ENCODE measurements at regions not wholly inside any gene's neighbourhood (a gene's known extent, or its start where the extent isn't known, plus 50 kb on each side); places are given as distances from the start of the nearest gene placed in this dataset.

DNA sequence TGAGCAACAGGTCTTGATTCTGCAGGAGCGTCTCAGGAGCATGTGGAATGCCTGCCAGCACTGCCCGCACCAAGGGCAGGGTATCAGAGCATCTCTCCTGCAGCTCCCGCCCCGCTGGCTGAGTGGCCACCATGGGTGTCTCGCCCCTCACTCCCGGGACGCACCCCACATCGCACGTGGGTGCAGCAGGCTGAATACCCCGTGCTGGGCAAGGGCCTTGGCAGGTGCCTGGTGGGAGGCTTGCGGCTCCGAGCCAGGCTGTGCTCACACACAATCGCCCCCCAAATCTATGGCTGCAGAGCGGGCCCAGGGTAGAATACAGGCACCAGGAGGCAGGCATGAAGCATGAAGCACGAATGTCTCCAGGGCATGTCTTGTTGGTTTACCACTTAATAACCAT lies 103.9 kb upstream of the TMEM132D start:
- Histone ChIP-seq H3K27me3 (replicated peaks) (no peaks in the 10 kb centered on the region), H3K4me3 (no peak overlapping the region), H3K27ac (no peak overlapping the region), H3K9me3 (replicated peaks) (no peaks in the 10 kb centered on the region), H3K36me3 (no peaks in the 10 kb centered on the region), H3K4me1 (replicated peaks) (no peaks in the 10 kb centered on the region)
- DNase-seq (ENCODE audit: low read depth in 1 of 2, low spot score in 2 of 2), result no peak

GRCh38 chr12:130008241-130008640 lies 104.4 kb upstream of the TMEM132D start:
- no peaks in the 10 kb centered on the region for H3K27me3 ChIP-seq (replicated peaks)
- H3K27ac ChIP-seq, result no peak overlapping the region
- H3K4me3 ChIP-seq, result no peak overlapping the region
- no peaks in the 10 kb centered on the region for H3K9me3 ChIP-seq (replicated peaks)
- DNase-seq (ENCODE audit: low read depth in 1 of 2, low spot score in 2 of 2), result no peak
- no peaks in the 10 kb centered on the region for H3K36me3 ChIP-seq
- no peaks in the 10 kb centered on the region for H3K4me1 ChIP-seq (replicated peaks)

DNA sequence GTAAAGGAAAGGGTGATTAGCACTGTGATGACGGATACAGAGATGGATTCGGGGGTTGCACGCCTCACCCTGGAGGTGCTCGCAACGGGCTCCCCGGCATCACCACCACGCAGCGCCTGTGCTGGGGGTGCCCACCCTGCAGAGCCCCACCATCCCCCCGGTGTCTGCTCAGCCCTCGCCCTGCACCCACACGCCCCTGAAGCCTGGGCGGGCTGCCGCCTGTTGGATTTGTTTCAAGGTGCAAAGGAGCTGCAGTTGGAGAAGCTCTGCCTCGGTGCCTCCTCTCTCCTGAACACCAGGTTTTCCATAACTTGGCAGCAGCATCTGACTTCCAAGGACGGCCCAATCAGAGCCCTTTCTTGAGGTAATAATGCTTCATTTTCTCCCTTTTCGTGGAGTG lies 106.1 kb upstream of the TMEM132D start:
- Histone ChIP-seq H3K36me3 (no peaks in the 10 kb centered on the region), H3K27ac (no peak overlapping the region), H3K4me3 (no peak overlapping the region), H3K27me3 (replicated peaks) (no peaks in the 10 kb centered on the region), H3K9me3 (replicated peaks) (no peaks in the 10 kb centered on the region), H3K4me1 (replicated peaks) (no peaks in the 10 kb centered on the region)
- no peak for DNase-seq (ENCODE audit: low read depth in 1 of 2, low spot score in 2 of 2)

DNA sequence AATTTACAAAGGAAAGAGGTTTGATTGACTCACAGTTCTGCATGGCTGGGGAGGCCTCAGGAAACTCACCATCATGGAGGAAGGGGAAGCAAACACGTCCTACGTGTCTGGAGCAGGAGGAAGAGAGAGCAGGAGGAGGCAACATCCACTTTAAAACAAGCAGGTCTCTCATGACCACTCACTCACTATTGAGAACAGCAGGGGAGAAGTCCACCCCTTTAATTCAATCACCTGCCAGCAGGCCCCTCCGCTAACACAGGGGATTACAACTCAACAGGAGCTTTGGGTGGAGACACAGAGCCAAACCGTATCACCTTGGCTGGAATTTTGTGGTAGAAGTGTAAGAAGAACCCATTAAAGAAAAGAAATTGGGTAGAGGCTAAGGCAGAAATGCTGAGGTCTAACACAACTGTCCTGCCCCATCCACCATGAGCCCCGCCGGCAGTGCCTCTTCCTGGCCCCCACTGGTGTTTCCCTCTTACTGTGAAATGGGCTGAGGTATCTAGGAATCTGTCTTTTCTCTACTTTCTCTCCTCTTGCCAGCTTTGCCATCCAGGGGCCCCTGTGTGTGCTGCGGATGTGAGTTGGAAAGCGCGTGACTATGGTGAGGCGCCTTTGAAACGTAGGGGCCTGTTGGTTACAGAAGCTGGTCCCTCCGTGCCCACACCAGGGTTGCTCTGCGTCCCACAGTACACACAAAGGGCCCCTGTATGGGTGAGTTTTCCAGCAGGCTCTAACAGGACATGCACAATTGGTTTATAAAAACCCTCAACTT lies 108.0 kb upstream of the TMEM132D start:
- H3K9me3 ChIP-seq (replicated peaks), result no peaks in the 10 kb centered on the region
- DNase-seq (ENCODE audit: low read depth in 1 of 2, low spot score in 2 of 2), result no peak
- no peaks in the 10 kb centered on the region for H3K36me3 ChIP-seq
- no peaks in the 10 kb centered on the region for H3K27me3 ChIP-seq (replicated peaks)
- no peak overlapping the region for H3K4me3 ChIP-seq
- H3K4me1 ChIP-seq (replicated peaks), result no peaks in the 10 kb centered on the region
- H3K27ac ChIP-seq, result no peak overlapping the region

DNA sequence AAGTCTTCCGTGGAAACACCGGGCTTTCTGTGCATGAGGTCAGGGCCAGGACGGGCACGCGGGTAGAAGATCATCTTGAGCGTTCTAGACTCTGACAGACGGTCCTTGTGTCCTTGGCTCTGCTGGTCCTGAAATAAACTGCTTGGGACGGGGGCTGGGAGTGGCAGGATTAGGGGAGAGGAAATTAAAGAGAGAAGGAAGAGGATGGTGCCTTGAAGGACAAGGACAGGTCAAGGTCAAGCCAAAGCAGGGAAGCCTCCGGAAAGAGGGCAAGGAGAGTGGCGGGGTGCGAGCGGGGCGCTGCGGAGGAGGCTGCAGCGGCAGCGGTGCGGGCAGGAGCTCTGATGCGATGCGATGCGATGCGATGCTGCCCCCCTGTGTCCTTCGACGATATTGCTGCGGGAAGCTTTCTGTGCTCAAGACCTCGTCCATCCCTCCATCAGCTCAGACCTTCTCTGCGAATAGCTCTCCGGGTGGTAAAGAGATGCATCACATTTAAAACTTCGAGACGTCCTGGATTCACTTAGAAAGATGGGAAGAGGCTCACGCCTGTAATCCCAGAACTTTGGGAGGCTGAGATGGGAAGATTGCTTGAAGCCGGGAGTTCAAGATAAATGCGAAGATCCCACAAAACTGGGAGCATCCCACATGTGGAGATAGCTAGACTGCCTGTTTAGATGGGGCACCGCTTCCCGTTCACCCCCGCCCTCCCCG lies 110.1 kb upstream of the TMEM132D start:
- H3K27ac ChIP-seq, result no peak overlapping the region
- H3K9me3 ChIP-seq (replicated peaks), result no peaks in the 10 kb centered on the region
- H3K4me1 ChIP-seq (replicated peaks), result no peaks in the 10 kb centered on the region
- H3K4me3 ChIP-seq, result no peak overlapping the region
- H3K27me3 ChIP-seq (replicated peaks), result no peaks in the 10 kb centered on the region
- no peaks in the 10 kb centered on the region for H3K36me3 ChIP-seq
- no peak for DNase-seq (ENCODE audit: low read depth in 1 of 2, low spot score in 2 of 2)

DNA sequence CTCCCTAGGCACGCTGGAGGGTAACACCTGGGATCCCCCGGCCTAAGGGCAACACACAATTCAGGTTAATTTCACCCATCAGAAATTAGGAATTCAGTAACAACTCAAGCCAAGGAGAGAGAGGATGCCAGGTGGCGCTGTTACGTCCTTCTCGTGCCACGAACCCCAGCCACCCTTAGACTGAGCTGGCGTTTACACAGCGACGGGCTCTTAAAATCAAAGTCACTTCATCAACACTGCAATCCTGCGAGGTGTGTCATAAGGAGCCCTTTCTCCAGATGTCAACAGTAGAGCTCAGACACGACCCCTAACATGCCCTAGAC lies 110.6 kb upstream of the TMEM132D start:
- Histone ChIP-seq H3K27ac (no peak overlapping the region), H3K4me1 (replicated peaks) (no peaks in the 10 kb centered on the region), H3K9me3 (replicated peaks) (no peaks in the 10 kb centered on the region), H3K27me3 (replicated peaks) (no peaks in the 10 kb centered on the region), H3K4me3 (no peak overlapping the region), H3K36me3 (no peaks in the 10 kb centered on the region)
- no peak for DNase-seq (ENCODE audit: low read depth in 1 of 2, low spot score in 2 of 2)

DNA sequence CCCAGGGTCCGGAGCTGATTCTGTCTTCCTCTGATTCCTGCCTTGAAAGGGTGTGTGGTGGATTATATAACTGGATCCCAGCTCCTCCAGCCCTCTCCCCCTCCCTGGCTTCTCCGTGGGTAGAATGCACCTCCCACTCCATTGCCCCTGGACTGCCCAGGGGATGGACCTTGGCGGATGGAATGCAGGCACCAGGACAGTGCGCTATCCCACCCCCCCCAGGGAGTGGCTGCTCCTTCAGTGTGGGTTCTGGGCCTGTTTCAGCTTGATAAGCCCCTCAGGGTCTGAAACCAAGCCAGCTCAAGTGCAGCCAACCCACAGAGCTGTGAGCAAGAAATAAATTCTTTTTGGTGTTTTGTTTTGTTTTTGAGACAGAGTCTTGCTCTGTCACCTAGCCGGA lies 112.4 kb upstream of the TMEM132D start:
- H3K9me3 ChIP-seq (replicated peaks), result no peaks in the 10 kb centered on the region
- H3K4me1 ChIP-seq (replicated peaks), result no peaks in the 10 kb centered on the region
- no peak for DNase-seq (ENCODE audit: low read depth in 1 of 2, low spot score in 2 of 2)
- H3K4me3 ChIP-seq, result no peak overlapping the region
- no peaks in the 10 kb centered on the region for H3K27me3 ChIP-seq (replicated peaks)
- no peak overlapping the region for H3K27ac ChIP-seq
- no peaks in the 10 kb centered on the region for H3K36me3 ChIP-seq

- DNase-seq (ENCODE audit: low read depth in 1 of 2, low spot score in 2 of 2), result no peak
- Histone ChIP-seq H3K27ac (no peak overlapping the region), H3K36me3 (no peaks in the 10 kb centered on the region), H3K27me3 (replicated peaks) (no peaks in the 10 kb centered on the region), H3K4me1 (replicated peaks) (no peaks in the 10 kb centered on the region), H3K4me3 (no peak overlapping the region), H3K9me3 (replicated peaks) (no peaks in the 10 kb centered on the region)
These were observed 113.2 kb upstream of the TMEM132D start for GRCh38 chr12:130016986-130017385.

GRCh38 chr12:130017591-130018449 lies 114.0 kb upstream of the TMEM132D start:
- Histone ChIP-seq H3K27me3 (replicated peaks) (no peaks in the 10 kb centered on the region), H3K4me3 (no peak overlapping the region), H3K9me3 (replicated peaks) (no peaks in the 10 kb centered on the region), H3K36me3 (no peaks in the 10 kb centered on the region), H3K27ac (no peak overlapping the region), H3K4me1 (replicated peaks) (no peaks in the 10 kb centered on the region)
- no peak for DNase-seq (ENCODE audit: low read depth in 1 of 2, low spot score in 2 of 2)

GRCh38 chr12:130018614-130019013 lies 114.8 kb upstream of the TMEM132D start:
- Histone ChIP-seq H3K27ac (no peak overlapping the region), H3K27me3 (replicated peaks) (no peaks in the 10 kb centered on the region), H3K36me3 (no peaks in the 10 kb centered on the region), H3K4me1 (replicated peaks) (no peaks in the 10 kb centered on the region), H3K9me3 (replicated peaks) (no peaks in the 10 kb centered on the region), H3K4me3 (no peak overlapping the region)
- DNase-seq (ENCODE audit: low read depth in 1 of 2, low spot score in 2 of 2), result no peak

- Histone ChIP-seq H3K36me3 (no peaks in the 10 kb centered on the region), H3K4me3 (no peak overlapping the region), H3K27me3 (replicated peaks) (no peaks in the 10 kb centered on the region), H3K27ac (no peak overlapping the region), H3K4me1 (replicated peaks) (no peaks in the 10 kb centered on the region), H3K9me3 (replicated peaks) (no peaks in the 10 kb centered on the region)
- no peak for DNase-seq (ENCODE audit: low read depth in 1 of 2, low spot score in 2 of 2)
These were observed 122.9 kb upstream of the TMEM132D start for GRCh38 chr12:130026608-130027176.

- Histone ChIP-seq H3K9me3 (replicated peaks) (no peaks in the 10 kb centered on the region), H3K4me1 (replicated peaks) (no peaks in the 10 kb centered on the region), H3K27me3 (replicated peaks) (no peaks in the 10 kb centered on the region), H3K27ac (no peak overlapping the region), H3K36me3 (no peaks in the 10 kb centered on the region), H3K4me3 (no peak overlapping the region)
- no peak for DNase-seq (ENCODE audit: low read depth in 1 of 2, low spot score in 2 of 2)
These were observed 124.0 kb upstream of the TMEM132D start for GRCh38 chr12:130027798-130028197.

GRCh38 chr12:130029151-130029550 lies 125.3 kb upstream of the TMEM132D start:
- DNase-seq (ENCODE audit: low read depth in 1 of 2, low spot score in 2 of 2), result no peak
- Histone ChIP-seq H3K9me3 (replicated peaks) (no peaks in the 10 kb centered on the region), H3K27me3 (replicated peaks) (no peaks in the 10 kb centered on the region), H3K4me1 (replicated peaks) (no peaks in the 10 kb centered on the region), H3K36me3 (no peaks in the 10 kb centered on the region), H3K4me3 (no peak overlapping the region), H3K27ac (no peak overlapping the region)

DNA sequence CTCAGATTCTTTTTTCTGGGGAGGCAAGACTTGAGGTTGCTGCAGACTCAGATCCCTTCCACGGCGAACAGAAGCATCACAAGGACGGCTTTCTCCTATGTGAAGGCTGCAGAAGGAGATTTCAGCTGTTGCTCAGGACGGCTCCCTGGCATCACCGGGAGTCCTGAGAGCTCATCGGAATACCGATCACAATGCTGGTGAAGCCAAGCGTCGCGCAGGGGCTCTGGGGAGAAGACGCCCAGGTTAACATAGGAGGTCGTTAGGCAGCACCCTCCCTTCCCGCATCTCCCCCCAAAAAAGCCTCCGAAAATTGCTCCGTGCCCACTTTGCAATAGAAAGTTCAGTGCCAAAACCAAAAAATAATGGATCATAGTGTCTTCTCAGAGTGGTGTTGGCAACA lies 127.2 kb upstream of the TMEM132D start:
- no peak for DNase-seq (ENCODE audit: low read depth in 1 of 2, low spot score in 2 of 2)
- Histone ChIP-seq H3K27me3 (replicated peaks) (no peaks in the 10 kb centered on the region), H3K36me3 (no peaks in the 10 kb centered on the region), H3K27ac (no peak overlapping the region), H3K4me1 (replicated peaks) (no peaks in the 10 kb centered on the region), H3K4me3 (no peak overlapping the region), H3K9me3 (replicated peaks) (no peaks in the 10 kb centered on the region)

All from SJSA1 (cell line).